GM18507 (cell line): ENCODE measurements at regions not wholly inside any gene's neighbourhood (a gene's known extent, or its start where the extent isn't known, plus 50 kb on each side); places are given as distances from the start of the nearest gene placed in this dataset.

Experiments used
- DNase-seq: peaks from one replicate; pipeline ENCODE4 v3.0.0; 2011; ENCODE audit warnings: low read depth; ENCODE audit not compliant: insufficient read length; ENCODE audit errors: extremely low spot score
- FAIRE-seq: peaks from 2 replicates; lab custom pipeline; 2011; peaks lifted over from hg19 to GRCh38; lab: Jason Lieb, UNC

DNA sequence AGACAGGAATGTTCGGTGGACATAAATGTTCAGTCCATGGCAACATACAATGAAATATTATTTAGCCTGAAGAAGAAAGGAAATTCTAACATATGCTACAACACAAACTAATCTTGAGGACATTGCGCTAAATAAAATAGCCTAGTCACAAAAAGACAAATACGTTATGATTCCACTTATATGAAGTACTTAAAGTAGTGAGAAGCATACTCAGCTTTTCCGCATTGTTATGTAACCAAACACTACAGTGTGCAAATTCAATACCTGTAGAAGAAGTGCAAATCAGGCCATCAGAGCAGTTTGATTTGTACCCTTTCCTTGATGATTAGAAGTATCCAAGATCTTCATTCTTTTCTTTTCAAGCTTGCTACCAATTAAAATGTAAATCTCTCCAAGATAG, 1023.4 kb upstream of the NR2F2 start:
- DNase-seq (no peak), FAIRE-seq (no peak)

GRCh38 chr15:95319242-95319641, 1011.3 kb upstream of the NR2F2 start:
- DNase-seq, result no peak
- FAIRE-seq, result no peak

GRCh38 chr15:95323796-95324195, 1006.7 kb upstream of the NR2F2 start:
- FAIRE-seq (no peak), DNase-seq (no peak)

- DNase-seq, result no peak
- FAIRE-seq, result no peak
These were observed 1005.8 kb upstream of the NR2F2 start for GRCh38 chr15:95324656-95325055.

- DNase-seq (no peak), FAIRE-seq (no peak)
These were observed 1004.6 kb upstream of the NR2F2 start for GRCh38 chr15:95325763-95326404.

DNA sequence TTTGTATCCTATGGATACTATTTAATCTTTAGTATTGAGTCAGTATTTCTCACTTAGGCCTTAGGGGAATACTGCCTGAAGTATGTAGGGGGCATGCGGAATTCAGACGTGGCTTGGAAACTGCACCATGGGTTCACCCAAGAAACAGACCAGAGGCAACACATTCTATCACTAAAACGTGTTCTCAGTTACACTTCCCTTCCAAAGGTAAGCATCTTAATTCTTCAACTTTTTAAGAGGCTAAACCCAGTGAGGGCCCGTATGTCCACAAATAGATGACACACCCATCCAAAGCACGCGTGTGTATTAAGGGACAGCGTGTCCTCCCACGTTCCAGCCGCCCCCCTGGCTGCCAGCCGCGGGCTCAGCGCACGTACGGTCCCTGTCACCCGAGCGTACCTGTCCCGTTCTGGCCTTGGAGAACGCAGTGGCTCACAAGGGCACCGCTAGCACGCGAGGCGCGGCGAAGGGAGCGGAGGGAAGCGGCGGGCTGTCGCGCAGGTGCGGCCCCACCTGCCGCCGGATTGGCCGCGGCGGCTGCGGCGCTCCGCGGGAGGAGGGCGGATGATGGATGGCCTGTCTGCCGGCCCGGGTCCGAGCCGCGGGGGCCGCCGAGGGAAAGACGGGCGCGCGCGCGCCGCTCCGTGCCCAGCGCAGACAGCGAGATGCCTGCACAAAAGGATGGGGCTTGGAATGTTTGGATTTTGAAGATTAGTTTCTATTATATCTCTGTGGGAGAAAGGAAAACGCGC, 1003.9 kb upstream of the NR2F2 start:
- DNase-seq (no peak), FAIRE-seq (no peak)

DNA sequence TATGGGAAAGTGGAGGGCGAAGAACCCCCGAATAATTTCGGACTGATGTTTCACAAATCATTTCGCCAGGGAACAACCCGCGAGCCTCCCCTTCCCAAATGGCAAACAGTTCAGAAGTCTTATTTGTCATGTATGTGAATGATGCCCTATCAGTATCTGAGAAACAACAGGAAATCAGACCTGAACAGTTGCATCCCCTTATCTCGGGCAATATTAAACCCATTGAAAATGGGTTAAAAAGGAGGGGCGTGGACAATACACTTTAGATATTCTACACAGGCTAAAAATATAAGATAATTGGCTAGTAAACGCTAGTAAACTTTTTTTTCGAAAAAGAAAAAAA, 1003.3 kb upstream of the NR2F2 start:
- no peak for FAIRE-seq

GRCh38 chr15:95327661-95328060, 1002.8 kb upstream of the NR2F2 start:
- no peak for DNase-seq

More for the DNA sequence above, 1003.3 kb upstream of the NR2F2 start:
- DNase-seq, result no peak

DNA sequence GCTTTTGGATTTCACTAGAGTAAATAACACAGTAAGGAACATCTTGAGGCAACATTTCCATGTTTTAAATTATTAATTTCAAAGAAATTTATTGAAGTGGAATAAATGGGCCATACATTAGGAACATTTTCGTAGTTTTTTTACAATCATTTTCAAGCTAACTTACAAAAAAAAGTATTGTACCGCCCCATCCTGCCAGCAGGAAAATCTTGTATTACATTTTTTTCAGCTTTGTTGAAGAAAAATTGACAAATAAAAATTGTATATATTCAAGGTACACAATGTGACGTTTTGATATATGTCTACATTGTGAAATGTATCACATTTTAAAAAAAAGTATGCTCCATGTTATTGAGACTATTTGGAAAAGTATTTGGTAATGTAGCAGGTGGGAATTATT, 1001.9 kb upstream of the NR2F2 start:
- FAIRE-seq, result no peak

More at GRCh38 chr15:95327661-95328060, 1002.8 kb upstream of the NR2F2 start:
- FAIRE-seq, result no peak

GRCh38 chr15:95329362-95329761, 1001.1 kb upstream of the NR2F2 start:
- DNase-seq (no peak), FAIRE-seq (no peak)

More for the DNA sequence above, 1001.9 kb upstream of the NR2F2 start:
- no peak for DNase-seq

DNA sequence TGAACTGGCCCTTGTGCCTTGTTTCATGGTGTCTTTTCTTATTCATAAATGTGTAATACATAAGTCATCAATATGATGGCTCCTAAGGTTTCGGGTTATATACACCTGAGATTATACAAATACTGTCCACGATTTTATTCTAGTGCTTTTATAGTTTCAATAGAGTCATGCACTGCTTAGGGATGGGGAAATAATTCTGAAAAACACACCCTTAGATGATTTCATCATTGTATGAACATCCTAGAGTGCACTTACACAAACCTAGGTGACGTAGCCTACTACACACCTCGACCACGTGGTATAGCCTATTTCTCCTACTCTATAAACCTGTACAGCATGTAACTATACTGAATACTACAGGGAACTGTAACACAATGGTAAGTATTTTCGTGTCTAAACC, 988.8 kb upstream of the NR2F2 start:
- FAIRE-seq (no peak), DNase-seq (no peak)

GRCh38 chr15:95345867-95346266, 984.6 kb upstream of the NR2F2 start:
- no peak for DNase-seq
- no peak for FAIRE-seq

- no peak for FAIRE-seq
- DNase-seq, result no peak
These were observed 983.6 kb upstream of the NR2F2 start for GRCh38 chr15:95346721-95347475.

- DNase-seq (no peak), FAIRE-seq (no peak)
These were observed 982.7 kb upstream of the NR2F2 start for GRCh38 chr15:95347837-95348236.

DNA sequence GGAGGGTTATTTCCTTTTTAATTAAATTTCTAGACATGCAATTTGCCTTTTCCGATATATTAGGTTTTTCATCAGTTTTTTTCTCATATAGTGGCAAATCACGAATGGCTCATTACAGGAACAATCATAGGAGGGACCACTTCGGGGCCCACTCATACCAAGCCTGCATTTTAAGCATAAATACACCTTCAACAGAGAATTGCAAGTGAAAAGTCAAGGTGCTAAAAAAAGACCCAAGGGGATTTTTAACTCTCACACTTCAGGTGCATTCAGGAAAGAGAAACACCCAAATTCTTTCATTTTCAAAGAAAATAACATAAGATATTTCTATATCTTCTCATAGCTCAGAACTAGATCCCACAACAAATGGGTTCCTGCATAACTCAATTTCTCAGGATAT, 979.6 kb upstream of the NR2F2 start:
- DNase-seq (no peak), FAIRE-seq (no peak)

- DNase-seq, result no peak
- FAIRE-seq, result no peak
These were observed 977.8 kb upstream of the NR2F2 start for GRCh38 chr15:95352631-95353187.

GRCh38 chr15:95353512-95353911, 977.0 kb upstream of the NR2F2 start:
- FAIRE-seq (no peak), DNase-seq (no peak)

DNA sequence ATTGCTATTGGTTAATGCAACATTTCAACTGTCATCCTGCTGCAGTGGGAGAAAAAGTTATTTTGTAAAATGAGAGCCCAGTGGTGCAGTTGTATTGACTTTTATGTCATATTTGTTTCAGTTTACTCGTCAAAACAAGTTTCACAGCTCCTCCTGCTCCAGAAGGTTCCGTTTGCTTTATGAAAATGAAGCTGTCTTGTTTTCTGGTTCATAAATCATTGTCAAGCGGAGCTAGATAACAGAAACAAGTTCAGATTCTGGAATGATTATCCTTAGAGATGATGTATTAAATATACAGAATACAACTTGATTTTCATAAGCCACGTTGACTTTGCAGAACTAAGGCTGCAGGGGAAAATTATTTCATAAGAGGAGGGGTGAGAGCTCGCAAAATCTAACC, 970.5 kb upstream of the NR2F2 start:
- DNase-seq, result no peak
- no peak for FAIRE-seq

- DNase-seq (no peak), FAIRE-seq (no peak)
These were observed 968.2 kb upstream of the NR2F2 start for GRCh38 chr15:95362306-95362705.

DNA sequence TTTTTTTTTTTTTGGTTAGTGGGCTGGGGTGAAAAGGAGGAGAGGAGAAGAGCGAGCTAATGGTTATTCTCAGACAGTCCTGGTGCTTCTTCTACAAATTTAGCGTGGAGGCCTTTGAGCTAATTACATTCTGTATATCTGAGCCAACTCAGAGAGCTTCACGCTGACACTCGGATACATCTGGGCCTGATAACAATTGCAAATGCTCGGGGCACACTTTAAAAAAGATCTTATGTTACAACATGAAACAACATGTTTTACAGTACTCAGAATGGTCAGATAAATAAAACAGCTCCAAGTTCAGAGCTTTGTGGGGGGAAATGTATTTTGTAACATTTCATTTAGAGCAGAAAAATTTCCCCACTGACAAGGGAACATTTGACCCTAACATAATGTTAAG, 966.9 kb upstream of the NR2F2 start:
- DNase-seq (no peak), FAIRE-seq (no peak)
